ENCODE measurements at regions not wholly inside any gene's neighbourhood (a gene's known extent, or its start where the extent isn't known, plus 50 kb on each side); places are given as distances from the start of the nearest gene placed in this dataset.

DNA sequence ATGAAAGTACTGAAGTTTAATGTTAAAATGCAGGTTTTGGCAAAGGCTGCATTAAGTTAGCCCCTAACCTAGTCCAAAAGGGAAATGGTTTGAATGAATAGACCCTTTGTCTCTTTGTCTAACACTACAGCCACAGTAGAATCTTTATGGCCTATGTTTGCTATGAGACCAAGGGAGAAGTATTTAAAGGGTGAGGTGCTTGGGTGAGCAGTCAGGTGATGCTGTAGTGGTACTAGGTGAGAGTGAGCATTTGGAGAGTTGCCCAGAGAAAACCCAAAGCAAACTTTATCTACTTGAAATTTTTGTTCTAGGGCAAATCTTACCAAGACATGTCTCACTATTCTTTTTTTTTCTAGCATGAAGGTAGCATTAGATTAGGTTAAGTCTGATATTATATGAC, 1961.4 kb upstream of the WWC1 start:
- DNase-seq (ENCODE audit: low spot score), result no peak
- Histone ChIP-seq H3K27ac (no peak overlapping the region), H3K4me1 (no peaks in the 10 kb centered on the region), H3K27me3 (no peaks in the 10 kb centered on the region), H3K9me3 (no peaks in the 10 kb centered on the region), H3K36me3 (no peaks in the 10 kb centered on the region), H3K4me3 (no peak overlapping the region)
- TF ChIP-seq, protein P1, sequence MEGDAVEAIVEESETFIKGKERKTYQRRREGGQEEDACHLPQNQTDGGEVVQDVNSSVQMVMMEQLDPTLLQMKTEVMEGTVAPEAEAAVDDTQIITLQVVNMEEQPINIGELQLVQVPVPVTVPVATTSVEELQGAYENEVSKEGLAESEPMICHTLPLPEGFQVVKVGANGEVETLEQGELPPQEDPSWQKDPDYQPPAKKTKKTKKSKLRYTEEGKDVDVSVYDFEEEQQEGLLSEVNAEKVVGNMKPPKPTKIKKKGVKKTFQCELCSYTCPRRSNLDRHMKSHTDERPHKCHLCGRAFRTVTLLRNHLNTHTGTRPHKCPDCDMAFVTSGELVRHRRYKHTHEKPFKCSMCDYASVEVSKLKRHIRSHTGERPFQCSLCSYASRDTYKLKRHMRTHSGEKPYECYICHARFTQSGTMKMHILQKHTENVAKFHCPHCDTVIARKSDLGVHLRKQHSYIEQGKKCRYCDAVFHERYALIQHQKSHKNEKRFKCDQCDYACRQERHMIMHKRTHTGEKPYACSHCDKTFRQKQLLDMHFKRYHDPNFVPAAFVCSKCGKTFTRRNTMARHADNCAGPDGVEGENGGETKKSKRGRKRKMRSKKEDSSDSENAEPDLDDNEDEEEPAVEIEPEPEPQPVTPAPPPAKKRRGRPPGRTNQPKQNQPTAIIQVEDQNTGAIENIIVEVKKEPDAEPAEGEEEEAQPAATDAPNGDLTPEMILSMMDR (IDR thresholded peaks at IDR 0.05), result no peak

- TF ChIP-seq, protein P1 (IDR thresholded peaks at IDR 0.05), result no peak
- Histone ChIP-seq H3K4me1 (no peaks in the 10 kb centered on the region), H3K27ac (no peak overlapping the region), H3K27me3 (no peaks in the 10 kb centered on the region), H3K36me3 (no peaks in the 10 kb centered on the region), H3K4me3 (no peak overlapping the region), H3K9me3 (no peaks in the 10 kb centered on the region)
- no peak for DNase-seq (ENCODE audit: low spot score)
Observed at GRCh38 chr5:166331521-166331920, 1959.9 kb upstream of the WWC1 start.

- TF ChIP-seq, protein P1 (IDR thresholded peaks at IDR 0.05), result no peak
- DNase-seq (ENCODE audit: low spot score), result no peak
- Histone ChIP-seq H3K36me3 (no peaks in the 10 kb centered on the region), H3K9me3 (no peaks in the 10 kb centered on the region), H3K4me3 (no peak overlapping the region), H3K27me3 (no peaks in the 10 kb centered on the region), H3K4me1 (no peaks in the 10 kb centered on the region), H3K27ac (no peak overlapping the region)
Observed at GRCh38 chr5:166338801-166339200, 1952.6 kb upstream of the WWC1 start.

DNA sequence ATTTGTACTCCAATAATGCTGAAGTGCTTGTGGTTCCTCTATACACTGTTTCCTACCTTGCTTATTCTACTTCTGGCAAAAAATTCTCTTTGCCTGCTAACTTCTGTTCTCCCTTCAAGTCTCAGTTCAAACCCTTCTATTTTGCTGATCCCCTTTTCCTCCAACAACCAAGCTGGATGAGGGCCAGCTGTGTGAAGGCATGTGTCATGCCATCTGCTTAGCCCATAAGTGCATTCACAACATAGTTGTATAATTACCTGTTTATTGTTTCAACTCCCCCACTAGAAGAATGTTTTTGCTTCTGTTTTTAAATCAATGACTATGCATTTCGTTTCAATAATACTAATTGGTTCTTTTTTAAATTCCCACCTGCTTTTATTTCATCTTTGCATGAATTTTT, 1951.4 kb upstream of the WWC1 start:
- Histone ChIP-seq H3K4me3 (no peak overlapping the region), H3K36me3 (no peaks in the 10 kb centered on the region), H3K27ac (no peak overlapping the region), H3K27me3 (no peaks in the 10 kb centered on the region), H3K4me1 (no peaks in the 10 kb centered on the region), H3K9me3 (no peaks in the 10 kb centered on the region)
- TF ChIP-seq, protein P1 (IDR thresholded peaks at IDR 0.05), result no peak
- DNase-seq (ENCODE audit: low spot score), result no peak

- TF ChIP-seq, protein P1 (IDR thresholded peaks at IDR 0.05), result no peak
- H3K9me3 ChIP-seq, result no peaks in the 10 kb centered on the region
Observed at GRCh38 chr5:166341740-166342337, 1949.6 kb upstream of the WWC1 start.

GRCh38 chr5:166342402-166342801, 1949.0 kb upstream of the WWC1 start:
- DNase-seq (ENCODE audit: low spot score), result no peak
- Histone ChIP-seq H3K36me3 (no peaks in the 10 kb centered on the region), H3K4me3 (no peak overlapping the region), H3K27me3 (no peaks in the 10 kb centered on the region), H3K4me1 (no peaks in the 10 kb centered on the region), H3K27ac (no peak overlapping the region), H3K9me3 (no peaks in the 10 kb centered on the region)
- TF ChIP-seq, protein P1 (IDR thresholded peaks at IDR 0.05), result no peak

More at GRCh38 chr5:166341740-166342337, 1949.6 kb upstream of the WWC1 start:
- H3K4me3 ChIP-seq, result no peak overlapping the region
- DNase-seq (ENCODE audit: low spot score), result no peak
- no peaks in the 10 kb centered on the region for H3K4me1 ChIP-seq
- no peaks in the 10 kb centered on the region for H3K27me3 ChIP-seq
- no peaks in the 10 kb centered on the region for H3K36me3 ChIP-seq
- no peak overlapping the region for H3K27ac ChIP-seq
